CD14-positive monocyte (primary cell): ENCODE measurements at regions not wholly inside any gene's neighbourhood (a gene's known extent, or its start where the extent isn't known, plus 50 kb on each side); places are given as distances from the start of the nearest gene placed in this dataset.

Source experiments
- DNase-seq, 3 donors: peaks; one replicate each; pipeline ENCODE4 v3.0.0-alpha.2; 2011 to 2022
- H2AFZ ChIP-seq: 2 replicates; pipeline ENCODE4 v1.6.0; 2012; ENCODE audit warnings: mild to moderate bottlenecking, low read depth, low read length, inconsistent platforms; ENCODE audit not compliant: insufficient read depth, poor library complexity, severe bottlenecking
- H3K27ac ChIP-seq, 2 donors: 1 replicate in 1 of 2; 2 replicates in 1 of 2; pipeline ENCODE4 v1.5.1; 2012 to 2013; ENCODE audit warnings: low read length in 2 of 2, control low read depth in 1 of 2, inconsistent platforms in 1 of 2, low read depth in 1 of 2, mild to moderate bottlenecking in 1 of 2
- H3K27me3 ChIP-seq, 2 donors: one replicate each; pipeline versions ENCODE4 v1.6.0 to v1.6.1; 2011 to 2013; ENCODE audit warnings: low read length in 2 of 2; ENCODE audit not compliant: control insufficient read depth in 2 of 2, insufficient read depth in 2 of 2
- H3K36me3 ChIP-seq, 2 donors: replicated peaks in 1 of 2; 1 replicate in 1 of 2; 2 replicates in 1 of 2; pipeline versions ENCODE4 v1.5.1 to v1.6.1; 2012 to 2013; ENCODE audit warnings: low read length in 2 of 2, control low read depth in 1 of 2, inconsistent platforms in 1 of 2, mild to moderate bottlenecking in 1 of 2; ENCODE audit not compliant: insufficient read depth in 2 of 2, control insufficient read depth in 1 of 2
- H3K4me1 ChIP-seq, 2 donors: 1 replicate in 1 of 2; 2 replicates in 1 of 2; pipeline versions ENCODE4 v1.5.1 to v1.6.1; 2012 to 2013; ENCODE audit warnings: low read length in 2 of 2, control low read depth in 1 of 2, inconsistent platforms in 1 of 2, mild to moderate bottlenecking in 1 of 2, moderate library complexity in 1 of 2; ENCODE audit not compliant: insufficient read depth in 2 of 2, control insufficient read depth in 1 of 2
- H3K4me2 ChIP-seq: replicated peaks from 2 replicates; pipeline ENCODE3; 2012; ENCODE audit warnings: low read length, moderate library complexity, mild to moderate bottlenecking; ENCODE audit not compliant: poor library complexity, severe bottlenecking; ENCODE audit errors: extremely low read depth
- H3K4me3 ChIP-seq, 3 experiments: fragments of 200-600 bp in 1 of 3; sonication (generic) in 1 of 3; replicated peaks in 1 of 3; 1 replicate in 2 of 3; 2 replicates in 1 of 3; pipeline ENCODE4 v1.5.1; 2011 to 2013; ENCODE audit warnings: low read length in 3 of 3, mild to moderate bottlenecking in 3 of 3, control low read depth in 2 of 3, low read depth in 2 of 3, inconsistent platforms in 1 of 3, moderate library complexity in 1 of 3
- H3K79me2 ChIP-seq: 2 replicates; pipeline ENCODE4 v1.6.0; 2012; ENCODE audit warnings: mild to moderate bottlenecking, control low read depth, inconsistent platforms, low read length, moderate library complexity; ENCODE audit not compliant: insufficient read depth
- H3K9ac ChIP-seq: 2 replicates; pipeline ENCODE4 v1.6.0; 2017; ENCODE audit warnings: low read length, mild to moderate bottlenecking; ENCODE audit not compliant: insufficient read depth, poor library complexity, severe bottlenecking
- H3K9me3 ChIP-seq, 2 donors: replicated peaks in 1 of 2; 1 replicate in 1 of 2; 2 replicates in 1 of 2; pipeline versions ENCODE4 v1.5.1 to v1.6.1; 2012 to 2013; ENCODE audit warnings: low read length in 2 of 2, control low read depth in 1 of 2; ENCODE audit not compliant: control insufficient read depth in 1 of 2, insufficient read depth in 1 of 2
- H4K20me1 ChIP-seq: 2 replicates; pipeline ENCODE4 v1.6.0; 2012; ENCODE audit warnings: mild to moderate bottlenecking, low read length, control low read depth, moderate library complexity; ENCODE audit not compliant: insufficient read depth
- H3K27ac Mint-ChIP-seq, 7 donors: one replicate each; pipeline ENCODE4 v1.8.0; 2020; ENCODE audit warnings: mild to moderate bottlenecking in 7 of 7, mixed read lengths in 7 of 7, moderate library complexity in 6 of 7, inconsistent platforms in 2 of 7
- H3K27me3 Mint-ChIP-seq, 3 donors: one replicate each; pipeline ENCODE4 v1.8.0; 2021 to 2022; ENCODE audit warnings: low read depth in 3 of 3, mild to moderate bottlenecking in 3 of 3, mixed read lengths in 3 of 3, moderate library complexity in 3 of 3, inconsistent platforms in 1 of 3
- H3K36me3 Mint-ChIP-seq, 2 donors: one replicate each; pipeline ENCODE4 v1.8.0; 2020; ENCODE audit warnings: mixed read lengths in 2 of 2, inconsistent platforms in 1 of 2, mild to moderate bottlenecking in 1 of 2
- H3K4me1 Mint-ChIP-seq: one replicate; pipeline ENCODE4 v1.8.0; 2020; ENCODE audit warnings: mild to moderate bottlenecking, mixed read lengths
- H3K4me3 Mint-ChIP-seq, 2 donors: one replicate each; pipeline ENCODE4 v1.8.0; 2020; ENCODE audit warnings: mild to moderate bottlenecking in 2 of 2, mixed read lengths in 2 of 2, moderate library complexity in 1 of 2
- H3K9me3 Mint-ChIP-seq, 7 donors: one replicate each; pipeline ENCODE4 v1.8.0; 2020 to 2022; ENCODE audit warnings: mixed read lengths in 7 of 7, mild to moderate bottlenecking in 6 of 7, moderate library complexity in 6 of 7, inconsistent platforms in 2 of 7
- WGBS: methylation state at CpG from one replicate; pipeline ENCODE4 v1.1.5; 2013; ENCODE audit warnings: missing lambda C conversion rate; ENCODE audit not compliant: insufficient coverage; 5-methylcytosine and 5-hydroxymethylcytosine counted together
- intact Hi-C, 2 donors: fragments of 100-400 bp; cut with micrococcal nuclease; formaldehyde crosslinking; loops; one replicate each; pipeline versions ENCODE4 v1.15.0 to v1.15.1; 2023
- TF ChIP-seq, protein P1 (sequence below): fragments of 200-600 bp; IDR thresholded peaks from one replicate; pipeline ENCODE4 v1.8.0; 2022; ENCODE audit warnings: antibody characterized with exemption, mild to moderate bottlenecking

DNA sequence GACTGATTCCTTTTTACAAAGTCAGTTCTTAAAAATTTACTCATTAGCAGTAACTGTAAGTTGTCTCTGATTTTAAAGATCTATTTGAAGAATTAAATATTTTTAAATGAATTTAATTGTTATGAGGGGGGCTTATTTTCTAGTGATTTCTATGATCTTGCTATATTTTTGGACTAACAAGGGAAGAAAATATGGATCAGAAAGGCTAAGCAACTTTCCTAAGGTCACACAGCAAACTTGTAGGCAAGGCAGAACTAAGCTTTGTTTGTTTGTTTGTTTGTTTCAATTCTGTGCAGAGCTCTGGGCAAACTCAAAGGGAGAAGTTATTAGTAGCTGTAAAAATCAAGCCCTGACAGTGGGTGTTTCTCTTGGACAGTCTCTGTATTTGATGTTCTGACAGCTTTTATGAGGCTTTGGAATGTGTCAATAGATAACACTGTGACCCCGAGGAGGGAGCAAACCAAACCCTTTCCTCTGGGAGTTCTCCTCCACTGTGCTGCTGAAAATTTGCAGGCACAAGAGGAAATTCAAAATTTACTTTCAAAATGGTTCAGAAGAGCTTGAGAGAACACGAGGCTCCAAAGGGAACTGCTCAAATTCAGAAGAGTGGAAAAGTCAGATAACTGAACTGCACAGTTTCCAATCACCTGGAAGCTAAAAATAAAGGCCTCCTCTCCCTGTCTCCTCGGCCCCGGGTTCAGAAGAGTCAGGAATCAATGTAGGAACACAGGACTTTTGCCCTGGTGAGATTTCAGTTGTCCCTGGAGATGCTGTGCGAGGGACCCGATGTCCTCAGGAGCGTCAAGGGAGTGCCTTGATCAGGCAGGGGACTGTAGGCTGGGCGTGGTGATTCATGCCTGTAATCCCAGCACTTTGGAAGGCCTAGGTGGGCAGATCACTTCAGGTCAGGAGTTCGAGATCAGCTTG, 325.7 kb downstream of the GATA3 start:
- Histone ChIP-seq H2AFZ (no peak overlapping the region), H3K9ac (no peak overlapping the region), H3K36me3 (no peaks in the 10 kb centered on the region), H4K20me1 (no peaks in the 10 kb centered on the region), H3K9me3 (no peaks in the 10 kb centered on the region), H3K4me3 (no peak overlapping the region), H3K4me1 (no peaks in the 10 kb centered on the region), H3K27ac (no peak overlapping the region), H3K27me3 (no peaks in the 10 kb centered on the region), H3K79me2 (no peaks in the 10 kb centered on the region), H3K4me2 (no peak overlapping the region)
- TF ChIP-seq, protein P1, sequence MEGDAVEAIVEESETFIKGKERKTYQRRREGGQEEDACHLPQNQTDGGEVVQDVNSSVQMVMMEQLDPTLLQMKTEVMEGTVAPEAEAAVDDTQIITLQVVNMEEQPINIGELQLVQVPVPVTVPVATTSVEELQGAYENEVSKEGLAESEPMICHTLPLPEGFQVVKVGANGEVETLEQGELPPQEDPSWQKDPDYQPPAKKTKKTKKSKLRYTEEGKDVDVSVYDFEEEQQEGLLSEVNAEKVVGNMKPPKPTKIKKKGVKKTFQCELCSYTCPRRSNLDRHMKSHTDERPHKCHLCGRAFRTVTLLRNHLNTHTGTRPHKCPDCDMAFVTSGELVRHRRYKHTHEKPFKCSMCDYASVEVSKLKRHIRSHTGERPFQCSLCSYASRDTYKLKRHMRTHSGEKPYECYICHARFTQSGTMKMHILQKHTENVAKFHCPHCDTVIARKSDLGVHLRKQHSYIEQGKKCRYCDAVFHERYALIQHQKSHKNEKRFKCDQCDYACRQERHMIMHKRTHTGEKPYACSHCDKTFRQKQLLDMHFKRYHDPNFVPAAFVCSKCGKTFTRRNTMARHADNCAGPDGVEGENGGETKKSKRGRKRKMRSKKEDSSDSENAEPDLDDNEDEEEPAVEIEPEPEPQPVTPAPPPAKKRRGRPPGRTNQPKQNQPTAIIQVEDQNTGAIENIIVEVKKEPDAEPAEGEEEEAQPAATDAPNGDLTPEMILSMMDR = no peak
- Mint-ChIP-seq H3K27ac (no peak overlapping the region), H3K36me3 (no peaks in the 10 kb centered on the region), H3K4me3 (no peak overlapping the region), H3K4me1 (no peaks in the 10 kb centered on the region), H3K9me3 (no peaks in the 10 kb centered on the region), H3K27me3 (peaks cover 0 to 2% (median 0%) of the 10 kb centered on the region in 3 donors)
- intact Hi-C loops = no loop called here
- 71% methylated on average over 8 of the region's 9 CpGs for WGBS
- DNase-seq = no peak

DNA sequence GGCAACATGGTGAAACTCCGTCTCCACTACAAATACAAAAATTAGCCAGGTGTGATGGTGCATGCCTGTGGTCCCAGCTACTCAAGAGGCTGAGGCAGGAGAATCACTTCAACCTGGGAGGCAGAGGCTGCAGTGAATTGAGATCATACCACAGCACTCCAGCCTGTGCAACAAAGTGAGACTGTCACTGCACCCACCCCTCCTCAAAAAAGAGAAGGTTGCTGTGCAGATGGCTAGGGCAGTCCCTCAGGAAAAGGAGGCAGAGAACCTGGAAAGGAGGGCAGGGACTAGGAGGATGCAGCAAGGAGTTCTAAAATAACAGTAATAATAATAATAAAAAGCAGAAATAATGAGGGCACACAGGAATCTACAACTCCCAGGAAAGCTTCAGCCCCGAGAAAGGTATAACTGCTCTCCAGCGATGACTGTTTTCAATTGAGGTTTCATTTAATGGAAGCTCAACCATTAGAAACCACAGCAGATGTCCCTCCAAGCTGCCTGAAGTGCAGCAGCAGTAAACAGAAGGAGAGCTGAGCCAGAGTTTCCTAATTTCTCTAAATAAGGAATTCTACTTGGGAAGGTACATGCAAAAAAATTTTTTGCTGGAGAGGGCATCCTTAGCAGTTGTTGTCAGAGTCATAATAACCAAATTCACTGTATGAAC, 326.5 kb downstream of the GATA3 start:
- Histone ChIP-seq H3K79me2 (no peaks in the 10 kb centered on the region), H3K27me3 (no peaks in the 10 kb centered on the region), H3K9ac (no peak overlapping the region), H3K9me3 (no peaks in the 10 kb centered on the region), H4K20me1 (no peaks in the 10 kb centered on the region), H3K4me3 (no peak overlapping the region), H3K36me3 (no peaks in the 10 kb centered on the region), H2AFZ (no peak overlapping the region), H3K27ac (no peak overlapping the region), H3K4me2 (no peak overlapping the region), H3K4me1 (no peaks in the 10 kb centered on the region)
- intact Hi-C loops = no loop called here
- peaks cover 0 to 4% (median 0%) of the 10 kb centered on the region in 7 donors for H3K9me3 Mint-ChIP-seq
- H3K27ac Mint-ChIP-seq = no peak overlapping the region
- no peaks in the 10 kb centered on the region for H3K36me3 Mint-ChIP-seq
- 100% methylated on average over 1 of the region's 3 CpGs for WGBS
- DNase-seq = no peak
- no peaks in the 10 kb centered on the region for H3K4me1 Mint-ChIP-seq
- H3K27me3 Mint-ChIP-seq = peaks cover 0 to 2% (median 2%) of the 10 kb centered on the region in 3 donors
- no peak overlapping the region for H3K4me3 Mint-ChIP-seq
- TF ChIP-seq, protein P1 = no peak
